Activated CD4-positive, alpha-beta T cell treated with anti-CD3 and anti-CD28 coated beads, Interleukin-10, Interleukin-2, amounts not matched to agents 100 ng/mL and 50 ng/mL, durations not matched to agents 16 hours and 8 hours (primary cell): ENCODE measurements at regions not wholly inside any gene's neighbourhood (a gene's known extent, or its start where the extent isn't known, plus 50 kb on each side); places are given as distances from the start of the nearest gene placed in this dataset.

Experiments
- DNase-seq: peaks from one replicate; pipeline ENCODE4 v3.0.0-alpha.2; 2020

GRCh38 chr2:157194844-157195243, 62.7 kb upstream of the GALNT5 start:
- no peak for DNase-seq

GRCh38 chr2:157196956-157197355, 60.5 kb upstream of the GALNT5 start:
- DNase-seq, result no peak

GRCh38 chr2:157197848-157198247, 59.7 kb upstream of the GALNT5 start:
- DNase-seq, result no peak

- DNase-seq, result no peak
Measured at GRCh38 chr2:157203651-157204050, 53.9 kb upstream of the GALNT5 start.

- DNase-seq, result no peak
Measured at GRCh38 chr2:157204401-157204800, 53.1 kb upstream of the GALNT5 start.

- DNase-seq, result no peak
Measured at GRCh38 chr2:157206916-157207315, 50.6 kb upstream of the GALNT5 start.
